Caco-2 (cell line): ENCODE measurements at regions not wholly inside any gene's neighbourhood (a gene's known extent, or its start where the extent isn't known, plus 50 kb on each side); places are given as distances from the start of the nearest gene placed in this dataset.

Source experiments
- BruUV-seq: library from RNA; stranded (reverse); fragments of 400-500 nt; replicated peaks from 2 replicates; lab custom pipeline; 2021; lab: Mats Ljungman, UMichigan
- CTCF ChIA-PET: fragments of 300-600 bp; sonication (Branson Sonifier 250); formaldehyde crosslinking; loops from one replicate; lab custom pipeline; 2022; ENCODE audit warnings: antibody characterized with exemption; lab: Charles Lee
- POLR2A ChIA-PET: fragments of 300-600 bp; sonication (Branson Sonifier 250); formaldehyde crosslinking; loops from one replicate; lab custom pipeline; 2022; ENCODE audit warnings: antibody characterized with exemption; lab: Charles Lee
- DNase-seq, 2 experiments: peaks; one replicate each; pipeline versions ENCODE4 v3.0.0 to v3.0.0-alpha.2; 2020 to 2022
- H3K27me3 ChIP-seq: replicated peaks from 2 replicates; pipeline ENCODE4 v1.6.0; 2011; ENCODE audit warnings: low read length; ENCODE audit not compliant: control insufficient read depth, insufficient read depth
- H3K36me3 ChIP-seq: 2 replicates; pipeline ENCODE4 v1.5.1; 2011; ENCODE audit warnings: low read length; ENCODE audit not compliant: control insufficient read depth, insufficient read depth
- H3K4me1 ChIP-seq: fragments of 250-450 bp; sonication (Bioruptor Pico); 2 replicates; pipeline ENCODE4 v1.5.1; 2020; ENCODE audit warnings: mild to moderate bottlenecking
- H3K4me3 ChIP-seq: 2 replicates; pipeline ENCODE4 v1.5.1; 2011; ENCODE audit warnings: low read depth, mild to moderate bottlenecking, control low read depth, low read length
- H3K9me3 ChIP-seq: fragments of 250-450 bp; sonication (Bioruptor Pico); 2 replicates; pipeline ENCODE4 v1.5.1; 2020; ENCODE audit warnings: mild to moderate bottlenecking, moderate library complexity
- H3K27ac Mint-ChIP-seq: one replicate; pipeline ENCODE4 v1.8.0; 2022; ENCODE audit warnings: mixed read lengths; ENCODE audit not compliant: unreplicated experiment
- H3K27me3 Mint-ChIP-seq: one replicate; pipeline ENCODE4 v1.8.0; 2022; ENCODE audit warnings: mixed read lengths; ENCODE audit not compliant: insufficient read depth, unreplicated experiment
- H3K36me3 Mint-ChIP-seq: one replicate; pipeline ENCODE4 v1.8.0; 2022; ENCODE audit warnings: mild to moderate bottlenecking, mixed read lengths; ENCODE audit not compliant: insufficient read depth, unreplicated experiment
- H3K4me1 Mint-ChIP-seq: one replicate; pipeline ENCODE4 v1.8.0; 2022; ENCODE audit warnings: low read depth, mixed read lengths; ENCODE audit not compliant: unreplicated experiment
- H3K4me3 Mint-ChIP-seq: one replicate; pipeline ENCODE4 v1.8.0; 2022; ENCODE audit warnings: mild to moderate bottlenecking, moderate library complexity, mixed read lengths; ENCODE audit not compliant: unreplicated experiment
- H3K9me3 Mint-ChIP-seq: one replicate; pipeline ENCODE4 v1.8.0; 2022; ENCODE audit warnings: mixed read lengths; ENCODE audit not compliant: unreplicated experiment
- CTCF ChIP-seq, 2 experiments: fragments of 200-600 bp in 1 of 2; IDR thresholded peaks; 1 replicate in 1 of 2; 2 replicates in 1 of 2; pipeline versions ENCODE4 v1.5.1 to v1.8.0; 2011 to 2022; ENCODE audit warnings: antibody characterized with exemption in 1 of 2, control low read depth in 1 of 2, inconsistent platforms in 1 of 2, low read depth in 1 of 2, low read length in 1 of 2, mild to moderate bottlenecking in 1 of 2, moderate library complexity in 1 of 2; ENCODE audit not compliant: insufficient read depth in 1 of 2, severe bottlenecking in 1 of 2, unreplicated experiment in 1 of 2
- intact Hi-C: fragments of 100-400 bp; cut with micrococcal nuclease; formaldehyde crosslinking; loops from one replicate; pipeline ENCODE4 v1.10.0; 2022; ENCODE audit not compliant: unreplicated experiment

- Mint-ChIP-seq H3K36me3 (no peaks in the 10 kb centered on the region), H3K4me3 (no peak overlapping the region), H3K27ac (no peak overlapping the region), H3K4me1 (no peaks in the 10 kb centered on the region), H3K27me3 (no peaks in the 10 kb centered on the region), H3K9me3 (peaks cover 20% of the 10 kb centered on the region)
- no TSS peak for BruUV-seq
- no peaks in the 10 kb centered on the region; the same call in 1 of the 2 replicates for H3K9me3 ChIP-seq
- TF ChIP-seq CTCF (IDR thresholded peaks at IDR 0.05; ENCODE audit: insufficient read depth in 1 of 2, low read depth in 1 of 2, low read length in 1 of 2, severe bottlenecking in 1 of 2, unreplicated experiment in 1 of 2): no peak
- DNase-seq: no peak
- ChIA-PET POLR2A (no interaction called here), CTCF (no interaction called here)
- no peaks in the 10 kb centered on the region for H3K4me1 ChIP-seq
- H3K27me3 ChIP-seq: no peaks in the 10 kb centered on the region
- intact Hi-C loops: no loop called here
- H3K36me3 ChIP-seq: no peaks in the 10 kb centered on the region
- no peak overlapping the region for H3K4me3 ChIP-seq
Observed at GRCh38 chr1:217373761-217374701, 256.9 kb downstream of the GPATCH2 start.

GRCh38 chr1:217372049-217372970 is 258.6 kb downstream of the GPATCH2 start:
- H3K9me3 ChIP-seq: no peaks in the 10 kb centered on the region; the same call in 1 of the 2 replicates
- no peak overlapping the region for H3K4me3 Mint-ChIP-seq
- no TSS peak for BruUV-seq
- intact Hi-C loops: no loop called here
- ChIA-PET POLR2A (no interaction called here), CTCF (no interaction called here)
- no peaks in the 10 kb centered on the region for H3K4me1 Mint-ChIP-seq
- H3K4me3 ChIP-seq: no peak overlapping the region
- H3K9me3 Mint-ChIP-seq: peaks cover 6% of the 10 kb centered on the region
- no peaks in the 10 kb centered on the region for H3K27me3 Mint-ChIP-seq
- no peaks in the 10 kb centered on the region for H3K27me3 ChIP-seq
- DNase-seq: no peak
- no peak for TF ChIP-seq CTCF (IDR thresholded peaks at IDR 0.05; ENCODE audit: insufficient read depth in 1 of 2, low read depth in 1 of 2, low read length in 1 of 2, severe bottlenecking in 1 of 2, unreplicated experiment in 1 of 2)
- no peaks in the 10 kb centered on the region for H3K4me1 ChIP-seq
- H3K36me3 Mint-ChIP-seq: no peaks in the 10 kb centered on the region
- no peaks in the 10 kb centered on the region for H3K36me3 ChIP-seq
- H3K27ac Mint-ChIP-seq: no peak overlapping the region

GRCh38 chr1:217370757-217371156 is 260.1 kb downstream of the GPATCH2 start:
- no peaks in the 10 kb centered on the region for H3K36me3 Mint-ChIP-seq
- H3K27ac Mint-ChIP-seq: no peak overlapping the region
- ChIA-PET CTCF (no interaction called here), POLR2A (no interaction called here)
- Histone ChIP-seq H3K9me3 (no peaks in the 10 kb centered on the region; the same call in 1 of the 2 replicates), H3K4me1 (no peaks in the 10 kb centered on the region), H3K4me3 (no peak overlapping the region), H3K36me3 (no peaks in the 10 kb centered on the region), H3K27me3 (no peaks in the 10 kb centered on the region)
- no TSS peak for BruUV-seq
- no peak for DNase-seq
- intact Hi-C loops: no loop called here
- H3K9me3 Mint-ChIP-seq: no peaks in the 10 kb centered on the region
- no peaks in the 10 kb centered on the region for H3K27me3 Mint-ChIP-seq
- no peaks in the 10 kb centered on the region for H3K4me1 Mint-ChIP-seq
- no peak overlapping the region for H3K4me3 Mint-ChIP-seq
- TF ChIP-seq CTCF (IDR thresholded peaks at IDR 0.05; ENCODE audit: insufficient read depth in 1 of 2, low read depth in 1 of 2, low read length in 1 of 2, severe bottlenecking in 1 of 2, unreplicated experiment in 1 of 2): no peak
